Type B pancreatic cell (in vitro differentiated cells): ENCODE measurements at regions not wholly inside any gene's neighbourhood (a gene's known extent, or its start where the extent isn't known, plus 50 kb on each side); places are given as distances from the start of the nearest gene placed in this dataset.

ENCODE experiments used
- DNase-seq: peaks from one replicate; pipeline ENCODE4 v3.0.0; 2021; ENCODE audit warnings: mixed read lengths; ENCODE audit not compliant: unreplicated experiment; ENCODE audit errors: extremely low spot score
- H3K27ac Mint-ChIP-seq: 2 replicates; pipeline ENCODE4 v1.8.0; 2021; ENCODE audit warnings: mild to moderate bottlenecking, mixed read lengths
- H3K27me3 Mint-ChIP-seq: 2 replicates; pipeline ENCODE4 v1.8.0; 2021; ENCODE audit warnings: mixed read lengths
- H3K36me3 Mint-ChIP-seq: 2 replicates; pipeline ENCODE4 v1.8.0; 2021; ENCODE audit warnings: mixed read lengths
- H3K4me1 Mint-ChIP-seq: one replicate; pipeline ENCODE4 v1.8.0; 2021; ENCODE audit warnings: mixed read lengths; ENCODE audit not compliant: unreplicated experiment
- H3K4me3 Mint-ChIP-seq: 2 replicates; pipeline ENCODE4 v1.8.0; 2021; ENCODE audit warnings: mild to moderate bottlenecking, mixed read lengths
- H3K9me3 Mint-ChIP-seq: 2 replicates; pipeline ENCODE4 v1.8.0; 2021; ENCODE audit warnings: mixed read lengths
- CTCF ChIP-seq: fragments of 200-600 bp; sonication (generic); conservative IDR thresholded peaks from 2 replicates; pipeline ENCODE4 v1.5.0; 2021; ENCODE audit warnings: antibody characterized with exemption, mild to moderate bottlenecking

- DNase-seq = no peak
- Mint-ChIP-seq H3K4me3 (no peak overlapping the region), H3K27ac (no peak overlapping the region), H3K4me1 (peaks cover 7% of the 10 kb centered on the region), H3K36me3 (no peaks in the 10 kb centered on the region), H3K9me3 (no peaks in the 10 kb centered on the region), H3K27me3 (no peaks in the 10 kb centered on the region)
- no peak for TF ChIP-seq CTCF
These were observed 1550.8 kb upstream of the PIK3C3 start for GRCh38 chr18:40404284-40404683.

GRCh38 chr18:40402052-40402451 lies 1553.0 kb upstream of the PIK3C3 start:
- no peaks in the 10 kb centered on the region for H3K9me3 Mint-ChIP-seq

GRCh38 chr18:40388121-40388520 lies 1566.9 kb upstream of the PIK3C3 start:
- H3K9me3 Mint-ChIP-seq = peaks cover 6% of the 10 kb centered on the region
- no peaks in the 10 kb centered on the region for H3K4me1 Mint-ChIP-seq
- H3K36me3 Mint-ChIP-seq = no peaks in the 10 kb centered on the region
- no peak overlapping the region for H3K4me3 Mint-ChIP-seq
- H3K27ac Mint-ChIP-seq = no peak overlapping the region
- H3K27me3 Mint-ChIP-seq = no peaks in the 10 kb centered on the region
- no peak for TF ChIP-seq CTCF
- no peak for DNase-seq

More at GRCh38 chr18:40402052-40402451, 1553.0 kb upstream of the PIK3C3 start:
- no peak for TF ChIP-seq CTCF
- Mint-ChIP-seq H3K4me1 (no peaks in the 10 kb centered on the region), H3K27ac (no peak overlapping the region), H3K36me3 (no peaks in the 10 kb centered on the region), H3K4me3 (no peak overlapping the region), H3K27me3 (no peaks in the 10 kb centered on the region)
- DNase-seq = no peak

- Mint-ChIP-seq H3K27ac (no peak overlapping the region), H3K27me3 (no peaks in the 10 kb centered on the region), H3K4me1 (no peaks in the 10 kb centered on the region), H3K4me3 (no peak overlapping the region), H3K36me3 (no peaks in the 10 kb centered on the region), H3K9me3 (peaks cover 6% of the 10 kb centered on the region)
- DNase-seq = no peak
- TF ChIP-seq CTCF = no peak
These were observed 1567.8 kb upstream of the PIK3C3 start for GRCh38 chr18:40387130-40387787.

- H3K27ac Mint-ChIP-seq = no peak overlapping the region
- H3K9me3 Mint-ChIP-seq = no peaks in the 10 kb centered on the region
- peaks cover 7% of the 10 kb centered on the region for H3K4me1 Mint-ChIP-seq
- TF ChIP-seq CTCF = no peak
- H3K4me3 Mint-ChIP-seq = no peak overlapping the region
- no peaks in the 10 kb centered on the region for H3K36me3 Mint-ChIP-seq
- no peak for DNase-seq
- H3K27me3 Mint-ChIP-seq = no peaks in the 10 kb centered on the region
These were observed 1572.8 kb upstream of the PIK3C3 start for GRCh38 chr18:40382197-40382596.
